ENCODE measurements at regions not wholly inside any gene's neighbourhood (a gene's known extent, or its start where the extent isn't known, plus 50 kb on each side); places are given as distances from the start of the nearest gene placed in this dataset.
A peak's percentile ranks its signal among the peaks of the same experiment; 100 is the strongest.

DNA sequence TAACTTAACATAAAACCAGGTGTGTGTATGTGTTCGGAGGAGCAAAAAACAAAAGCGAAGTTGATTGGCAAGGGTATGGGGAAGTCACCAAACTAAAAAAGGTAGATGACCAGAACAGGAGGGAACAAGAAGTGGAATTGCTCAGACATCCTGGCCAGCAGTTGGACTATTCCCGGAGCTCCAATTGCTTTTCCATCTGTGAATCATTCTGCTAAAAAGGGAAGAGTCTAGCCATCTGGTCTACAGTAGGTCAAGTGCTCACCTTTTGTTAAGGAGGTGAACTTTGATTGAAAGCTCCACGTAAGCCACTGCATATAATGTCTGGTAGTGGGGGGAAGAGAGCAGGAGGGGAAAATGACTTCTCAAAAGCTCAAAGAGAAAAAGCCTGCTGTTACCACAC is 50.0 kb upstream of the BET1 start:
- H3K4me3 ChIP-seq (ENCODE audit: low read depth, low read length), result no peak overlapping the region
- no peak for DNase-seq (ENCODE audit: low read depth)

DNA sequence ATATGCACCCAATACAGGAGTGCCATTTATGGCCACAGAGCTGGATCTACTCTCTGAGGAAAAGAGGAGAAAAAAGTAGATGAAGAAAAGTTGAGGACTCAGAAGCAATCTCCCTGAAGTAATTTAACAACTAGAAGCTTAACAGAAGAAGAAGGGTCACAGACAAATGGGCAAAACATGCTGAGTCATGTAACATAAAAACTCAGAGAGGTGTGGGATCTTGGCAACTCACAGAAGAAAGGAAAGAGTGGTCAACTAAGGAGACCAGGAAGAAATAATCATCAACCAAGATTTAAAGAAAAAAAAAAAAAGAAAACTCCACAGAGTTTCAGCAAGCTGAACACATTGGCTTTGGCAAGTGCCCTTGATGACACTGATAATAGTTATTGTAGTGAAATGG is 51.8 kb upstream of the BET1 start:
- no peak overlapping the region for H3K4me3 ChIP-seq (ENCODE audit: low read depth, low read length)
- no peak for DNase-seq (ENCODE audit: low read depth)

DNA sequence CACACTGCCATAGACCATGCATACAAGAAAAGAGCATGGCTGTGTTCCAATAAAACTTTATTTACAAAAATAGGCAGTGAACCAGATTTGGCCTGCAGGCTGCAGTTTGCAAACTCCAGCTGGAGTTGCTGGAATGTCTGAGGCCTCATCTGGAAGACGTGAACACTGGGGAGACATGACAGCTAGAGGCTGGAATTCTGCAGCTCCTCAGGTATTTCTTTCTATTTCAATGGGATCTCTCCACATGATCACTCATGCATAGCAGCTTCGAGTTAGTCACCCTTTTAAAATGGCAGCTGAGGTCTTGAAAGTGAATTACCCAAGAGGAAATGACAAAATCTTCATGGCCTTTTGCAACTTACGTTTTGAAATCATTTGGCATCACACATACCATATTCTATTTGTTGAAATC is 52.6 kb upstream of the BET1 start:
- peak; percentile 96 for DNase-seq (ENCODE audit: low read depth)
- no peak overlapping the region for H3K4me3 ChIP-seq (ENCODE audit: low read depth, low read length)

DNA sequence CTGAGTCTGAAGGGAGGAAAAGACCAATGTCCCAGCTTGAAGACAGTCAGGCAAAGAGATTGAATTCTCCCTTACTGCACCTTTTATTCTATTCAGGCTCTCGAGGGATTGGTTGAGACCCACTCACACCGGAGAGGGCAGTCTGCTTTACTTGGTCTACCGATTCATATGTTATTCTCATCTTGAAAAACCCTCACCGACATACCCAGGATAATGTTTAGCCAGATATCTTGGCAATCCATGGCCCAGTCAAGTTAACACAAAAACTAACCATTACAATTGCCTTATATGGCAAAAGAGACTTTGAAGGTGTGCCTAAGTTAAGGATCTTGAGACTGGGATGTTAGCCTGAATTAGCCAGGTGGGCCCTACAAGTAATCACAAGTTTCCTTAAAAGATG is 53.8 kb upstream of the BET1 start:
- no peak overlapping the region for H3K4me3 ChIP-seq (ENCODE audit: low read depth, low read length)
- no peak for DNase-seq (ENCODE audit: low read depth)

DNA sequence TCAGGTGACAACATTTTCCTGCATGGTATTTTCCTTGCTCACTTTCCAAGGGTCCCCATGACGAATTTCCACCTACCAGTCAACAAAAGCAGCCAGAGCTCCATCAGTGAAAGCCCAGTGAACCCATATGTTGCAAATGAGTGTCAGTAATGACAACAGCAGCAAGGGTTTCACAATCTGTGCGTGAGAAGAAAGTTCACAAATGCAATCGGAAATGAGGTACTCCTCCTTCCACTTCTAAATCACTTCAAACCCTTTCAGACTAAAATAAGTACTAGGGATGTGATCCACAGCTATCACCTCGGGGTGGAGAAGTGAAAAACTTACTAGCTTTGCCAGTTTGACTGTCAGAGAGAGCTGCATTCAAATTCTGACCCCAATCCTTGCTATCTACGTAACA is 55.6 kb upstream of the BET1 start:
- no peak overlapping the region for H3K4me3 ChIP-seq (ENCODE audit: low read depth, low read length)
- peak; percentile 94 for DNase-seq (ENCODE audit: low read depth)

DNA sequence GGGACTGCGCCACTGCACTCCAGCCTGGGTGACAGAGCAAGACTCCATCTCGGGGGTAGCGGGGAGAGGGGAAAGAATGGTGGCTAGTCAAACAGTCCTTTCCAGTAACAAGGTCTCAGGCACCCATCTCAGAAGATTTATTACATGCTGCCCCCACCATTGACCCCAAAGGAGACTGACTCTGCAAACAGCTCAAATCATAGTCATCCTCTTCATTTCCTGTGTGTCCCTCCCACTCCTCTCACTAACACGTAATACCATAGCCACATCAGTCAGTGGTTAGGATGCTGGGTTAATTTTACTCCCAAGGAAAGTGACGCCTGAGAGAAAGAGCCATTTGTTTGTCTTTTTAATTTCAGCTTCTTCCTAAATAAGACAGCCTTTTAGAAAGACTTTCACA is 56.6 kb upstream of the BET1 start:
- DNase-seq (ENCODE audit: low read depth), result no peak
- H3K4me3 ChIP-seq (ENCODE audit: low read depth, low read length), result no peak overlapping the region

DNA sequence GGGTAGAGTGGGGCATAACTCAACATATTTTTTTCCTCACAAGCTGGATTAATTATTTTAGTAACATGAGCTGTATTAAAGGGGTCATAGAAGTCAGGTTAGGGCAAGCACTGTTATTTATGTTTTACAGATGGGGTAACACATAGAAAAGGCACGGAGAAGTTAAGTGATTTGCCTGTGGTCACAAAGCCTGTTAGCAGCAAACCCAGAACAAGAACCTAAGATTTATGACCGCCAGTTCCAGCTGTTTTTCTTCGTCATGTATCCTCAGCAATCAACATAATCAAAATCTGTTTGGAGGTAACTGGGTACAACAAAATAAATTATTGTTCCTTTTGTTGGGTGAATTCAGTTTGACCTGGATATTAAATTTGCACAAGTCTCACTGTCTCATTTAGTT is 57.2 kb upstream of the BET1 start:
- DNase-seq (ENCODE audit: low read depth), result no peak
- no peak overlapping the region for H3K4me3 ChIP-seq (ENCODE audit: low read depth, low read length)

DNA sequence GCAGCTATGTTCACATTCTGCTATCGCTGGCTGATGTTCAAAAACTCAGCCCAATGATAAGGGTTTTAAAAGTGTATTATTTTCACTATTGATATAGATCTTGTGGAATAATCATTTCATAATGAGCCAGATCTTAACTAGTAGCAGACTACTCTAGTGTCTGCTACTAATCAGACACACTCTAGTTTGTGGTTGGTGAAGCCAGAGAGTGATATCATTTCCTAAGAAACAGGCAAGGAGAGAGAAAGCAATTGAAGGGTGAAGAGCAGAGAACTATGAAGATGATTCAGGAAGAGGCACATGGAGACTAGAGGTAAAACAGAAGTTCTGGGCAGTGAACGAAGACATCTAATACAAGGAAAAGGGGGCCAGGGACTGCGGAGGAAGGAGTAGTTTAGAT is 58.2 kb upstream of the BET1 start:
- DNase-seq (ENCODE audit: low read depth), result no peak
- no peak overlapping the region for H3K4me3 ChIP-seq (ENCODE audit: low read depth, low read length)

DNA sequence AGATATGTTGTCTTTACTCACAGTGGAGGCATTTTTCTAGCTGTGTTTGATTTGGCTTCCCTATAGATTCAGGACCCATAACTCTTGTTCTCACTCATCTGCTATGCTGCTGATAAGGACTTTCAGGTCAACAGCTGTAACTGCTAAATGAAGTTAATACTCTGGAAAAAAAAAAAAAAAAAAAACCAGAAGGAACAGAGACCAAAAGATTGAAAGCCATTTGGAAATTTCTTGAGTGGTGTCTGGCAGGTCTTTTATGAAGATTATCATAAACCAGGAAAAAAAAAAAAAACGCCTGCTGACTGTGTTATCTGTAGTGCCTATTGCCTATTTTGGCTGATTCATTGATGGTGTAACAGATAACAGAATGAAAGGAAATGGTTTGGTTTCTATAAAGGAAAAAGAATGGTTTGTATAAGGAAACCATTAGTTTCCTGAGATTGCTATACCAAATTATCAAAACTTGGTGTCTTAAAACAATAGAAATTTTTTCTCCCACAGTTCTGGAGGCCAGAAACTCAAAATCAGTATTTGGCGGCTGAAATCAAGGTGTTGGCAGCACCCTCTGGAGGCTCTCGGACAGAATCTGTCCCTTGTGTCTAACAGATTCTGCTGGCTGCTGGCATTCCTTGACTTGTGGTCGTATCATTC is 60.5 kb upstream of the BET1 start:
- no peak for DNase-seq (ENCODE audit: low read depth)
- no peak overlapping the region for H3K4me3 ChIP-seq (ENCODE audit: low read depth, low read length)

DNA sequence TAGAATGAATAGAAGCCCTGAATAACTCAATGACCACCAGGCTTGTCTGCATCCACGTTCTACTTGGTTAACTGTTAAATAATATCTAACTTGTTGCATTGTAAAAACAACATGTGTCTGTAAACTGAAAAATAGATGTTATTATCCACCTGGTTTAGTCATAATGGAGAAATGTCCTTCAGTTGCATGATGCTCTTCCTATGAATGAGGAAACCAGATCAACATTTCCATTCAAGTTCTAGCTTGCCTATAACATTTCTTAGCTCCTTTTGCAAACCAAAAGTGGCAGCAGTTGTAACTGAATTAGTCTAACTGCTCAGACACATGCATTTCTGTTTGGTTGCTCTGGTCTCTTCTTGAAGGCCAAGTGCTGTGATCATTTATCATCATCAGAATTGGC is 62.9 kb upstream of the BET1 start:
- DNase-seq (ENCODE audit: low read depth), result no peak
- no peak overlapping the region for H3K4me3 ChIP-seq (ENCODE audit: low read depth, low read length)

DNA sequence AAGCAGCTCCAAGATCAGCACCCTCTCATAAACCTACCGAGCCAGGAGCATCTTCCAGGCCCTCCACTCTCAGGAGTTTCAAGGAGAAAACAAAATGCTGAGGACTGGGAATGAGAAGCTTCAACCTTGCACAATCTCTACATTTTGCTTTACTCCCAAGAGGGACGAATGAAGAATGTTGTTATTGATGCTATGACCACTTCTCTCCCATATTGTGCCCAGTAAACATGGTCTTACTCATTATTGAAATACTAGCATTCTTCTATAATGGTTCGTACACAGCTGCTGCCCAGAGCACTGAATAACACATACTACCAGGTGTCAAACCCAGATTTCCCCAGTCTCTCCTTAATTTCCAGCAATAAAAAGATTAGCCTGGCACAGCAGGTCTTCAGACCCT is 63.4 kb upstream of the BET1 start:
- no peak overlapping the region for H3K4me3 ChIP-seq (ENCODE audit: low read depth, low read length)
- DNase-seq (ENCODE audit: low read depth), result no peak

DNA sequence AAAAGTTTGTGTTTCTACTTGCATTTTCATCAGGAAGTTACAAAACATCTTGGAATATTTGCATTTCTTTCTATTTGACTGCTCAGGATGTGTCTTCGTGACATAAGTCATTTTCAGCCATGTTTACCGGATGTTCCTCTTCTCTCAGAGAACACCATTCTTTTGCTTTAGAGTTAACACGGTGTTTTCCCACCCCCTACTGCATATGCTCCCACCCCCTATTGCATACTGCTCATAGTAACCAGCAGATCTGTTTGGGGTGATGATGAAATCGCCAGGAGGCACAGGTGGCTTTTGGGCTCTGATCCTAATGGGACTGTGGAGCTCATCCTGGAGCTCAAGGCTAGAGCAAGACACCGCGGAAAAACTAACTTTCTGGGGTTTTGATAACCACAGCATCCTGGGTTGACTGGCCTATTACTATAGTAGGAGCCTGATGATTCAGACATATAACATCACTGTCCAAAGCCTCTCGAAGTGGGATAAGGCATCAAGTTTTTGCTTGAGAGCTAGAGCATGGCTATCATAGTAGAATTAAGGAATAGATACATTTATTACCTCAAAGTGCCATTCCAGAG is 65.1 kb upstream of the BET1 start:
- H3K4me3 ChIP-seq (ENCODE audit: low read depth, low read length), result no peak overlapping the region
- no peak for DNase-seq (ENCODE audit: low read depth)

DNA sequence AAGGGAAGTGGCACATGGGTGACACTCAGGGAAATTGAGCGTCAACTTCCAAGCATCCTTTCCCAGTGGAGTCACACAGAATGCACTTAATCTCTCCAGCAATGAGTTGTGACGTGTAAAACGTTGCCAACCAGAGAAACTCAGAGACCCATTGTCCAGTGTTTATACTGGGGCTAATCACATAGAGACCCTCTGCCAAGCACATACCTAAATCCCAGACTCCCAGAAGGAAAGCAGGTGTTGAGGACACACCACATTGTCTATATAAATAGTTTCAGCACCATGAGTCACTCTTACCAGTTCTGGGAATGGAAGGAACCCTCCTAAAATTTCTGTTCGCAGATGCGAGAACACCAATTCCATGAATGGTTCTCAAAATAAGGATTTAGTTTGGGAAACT is 76.4 kb upstream of the BET1 start:
- DNase-seq (ENCODE audit: low read depth), result no peak
- H3K4me3 ChIP-seq (ENCODE audit: low read depth, low read length), result no peak overlapping the region

DNA sequence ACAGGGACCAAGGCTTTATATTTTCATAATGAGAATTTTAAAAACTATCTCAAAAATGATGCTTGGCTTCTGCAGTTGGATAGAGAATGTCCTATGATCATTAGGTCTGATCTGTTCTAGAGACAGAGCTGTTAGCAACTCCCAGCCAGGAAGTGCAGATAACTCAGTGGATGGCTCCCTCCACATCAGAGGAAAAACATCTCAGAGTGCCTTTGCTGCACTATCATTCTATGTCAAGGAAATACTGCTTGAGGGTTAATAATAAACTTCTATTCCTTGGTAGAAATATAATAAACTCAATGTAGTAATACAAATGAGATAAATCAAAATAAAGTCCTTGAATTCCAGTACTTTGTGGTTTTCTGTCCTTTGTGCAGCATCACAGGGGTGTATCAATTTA is 78.0 kb upstream of the BET1 start:
- H3K4me3 ChIP-seq (ENCODE audit: low read depth, low read length), result no peak overlapping the region
- no peak for DNase-seq (ENCODE audit: low read depth)

DNA sequence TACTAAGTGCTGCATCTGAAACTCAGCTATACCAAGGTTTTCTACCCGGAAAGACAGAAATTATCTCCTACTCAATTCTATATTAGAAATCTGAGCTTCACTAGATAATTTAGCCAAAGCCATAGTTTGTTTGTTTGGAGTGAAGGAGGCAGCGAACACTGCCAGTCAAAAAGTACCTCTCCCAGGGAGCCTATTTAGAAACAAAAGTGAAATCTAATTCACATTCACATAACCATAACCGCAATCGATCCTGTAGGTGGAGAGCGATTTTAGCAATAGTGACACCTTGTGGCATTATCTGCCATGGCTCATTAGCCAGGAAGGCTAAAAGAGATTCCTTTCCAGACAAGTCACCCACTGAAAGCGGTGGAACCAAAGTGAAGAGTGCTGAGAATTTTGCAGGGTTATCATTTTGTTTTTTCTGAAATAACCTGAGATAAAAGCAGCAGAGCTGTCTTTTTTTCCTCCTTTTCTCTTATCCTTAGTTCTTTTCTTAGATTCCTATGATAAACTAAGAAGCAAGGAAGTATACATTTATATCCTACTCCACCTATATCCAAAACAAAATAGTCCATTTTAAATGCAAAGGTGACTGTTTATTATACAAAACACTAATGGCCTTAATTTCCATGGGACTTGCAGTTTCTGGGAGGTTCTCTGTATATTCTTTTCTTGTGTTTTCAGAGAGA is 83.7 kb upstream of the BET1 start:
- DNase-seq (ENCODE audit: low read depth), result peak; percentile 55
- H3K4me3 ChIP-seq (ENCODE audit: low read depth, low read length), result no peak overlapping the region

DNA sequence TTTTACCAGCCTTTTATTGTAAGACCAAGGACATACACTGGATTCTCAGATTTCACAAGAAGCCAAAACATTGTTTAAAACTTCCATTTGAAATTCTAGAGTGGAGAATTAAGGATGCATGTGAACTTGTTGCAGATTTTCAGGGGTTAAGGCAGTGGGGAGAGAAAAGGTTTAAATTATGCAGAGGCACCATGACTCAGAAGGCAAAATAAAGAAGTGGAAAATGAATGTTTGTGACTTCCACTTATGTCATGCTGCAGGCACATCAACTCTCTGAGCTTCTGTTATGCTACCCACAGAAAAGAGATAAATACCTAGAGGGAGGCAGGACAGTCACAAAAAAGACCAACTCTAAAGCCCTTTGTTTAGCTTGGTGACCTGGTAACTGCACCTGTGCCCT is 84.4 kb upstream of the BET1 start:
- no peak for DNase-seq (ENCODE audit: low read depth)
- H3K4me3 ChIP-seq (ENCODE audit: low read depth, low read length), result no peak overlapping the region

DNA sequence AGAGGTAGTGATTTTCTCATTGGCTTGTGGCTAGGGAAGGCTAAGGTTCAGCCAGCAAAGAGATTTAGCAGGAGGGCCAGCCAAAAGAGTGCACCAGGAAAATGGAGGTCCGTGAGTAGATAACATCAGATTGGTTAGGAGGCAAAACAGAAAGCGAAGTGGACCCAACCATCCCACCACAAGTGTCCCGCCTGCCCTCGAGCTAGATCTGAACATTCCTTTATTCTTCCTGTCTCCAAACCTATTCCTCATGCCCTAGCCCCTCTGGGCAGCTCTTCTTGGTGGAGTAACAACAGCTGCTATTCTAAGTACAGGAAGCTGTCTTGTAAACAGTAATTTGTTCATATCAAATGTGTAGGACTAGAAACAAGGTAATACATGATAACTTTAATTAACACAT is 85.7 kb upstream of the BET1 start:
- no peak for DNase-seq (ENCODE audit: low read depth)

DNA sequence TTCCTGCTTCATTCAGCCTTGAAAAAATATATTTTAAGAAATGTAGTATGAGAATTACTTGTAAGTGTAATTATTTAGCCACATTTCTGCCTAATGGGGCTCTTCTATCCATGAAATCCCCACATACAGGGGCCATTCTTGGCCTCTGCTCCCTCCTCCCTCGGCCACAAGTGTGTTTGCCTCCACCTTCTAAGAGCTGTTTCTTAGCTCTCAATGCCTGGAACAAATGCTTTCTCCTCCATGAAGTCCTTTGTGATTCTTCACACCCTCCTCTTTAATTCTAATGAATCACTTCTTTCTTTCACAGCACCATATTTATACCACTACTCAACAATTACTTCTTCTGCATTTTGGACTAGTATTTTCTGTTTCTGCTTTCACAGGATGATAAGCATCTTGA is 88.8 kb upstream of the BET1 start:
- no peak overlapping the region for H3K4me3 ChIP-seq (ENCODE audit: low read depth, low read length)
- no peak for DNase-seq (ENCODE audit: low read depth)

More for the DNA sequence above, 85.7 kb upstream of the BET1 start:
- H3K4me3 ChIP-seq (ENCODE audit: low read depth, low read length), result no peak overlapping the region

DNA sequence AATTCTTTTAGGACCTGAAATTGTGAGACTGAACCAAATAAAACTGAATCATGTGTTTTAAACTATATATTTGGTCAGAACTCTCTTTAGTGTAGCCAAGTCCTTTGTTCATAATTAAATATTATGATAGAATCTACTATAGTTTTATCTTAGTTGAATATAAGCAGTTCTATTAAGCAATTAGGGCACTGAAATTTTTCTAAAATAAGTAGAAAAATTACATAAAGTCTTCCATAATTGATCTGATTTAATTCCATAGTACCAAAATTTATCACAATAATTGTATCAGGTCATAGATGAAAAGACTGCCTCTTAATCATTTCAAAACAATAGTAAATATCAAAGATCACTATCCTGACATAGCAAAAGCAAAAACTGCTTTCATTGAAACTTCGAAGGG is 90.1 kb upstream of the BET1 start:
- DNase-seq (ENCODE audit: low read depth), result no peak
- no peak overlapping the region for H3K4me3 ChIP-seq (ENCODE audit: low read depth, low read length)

DNA sequence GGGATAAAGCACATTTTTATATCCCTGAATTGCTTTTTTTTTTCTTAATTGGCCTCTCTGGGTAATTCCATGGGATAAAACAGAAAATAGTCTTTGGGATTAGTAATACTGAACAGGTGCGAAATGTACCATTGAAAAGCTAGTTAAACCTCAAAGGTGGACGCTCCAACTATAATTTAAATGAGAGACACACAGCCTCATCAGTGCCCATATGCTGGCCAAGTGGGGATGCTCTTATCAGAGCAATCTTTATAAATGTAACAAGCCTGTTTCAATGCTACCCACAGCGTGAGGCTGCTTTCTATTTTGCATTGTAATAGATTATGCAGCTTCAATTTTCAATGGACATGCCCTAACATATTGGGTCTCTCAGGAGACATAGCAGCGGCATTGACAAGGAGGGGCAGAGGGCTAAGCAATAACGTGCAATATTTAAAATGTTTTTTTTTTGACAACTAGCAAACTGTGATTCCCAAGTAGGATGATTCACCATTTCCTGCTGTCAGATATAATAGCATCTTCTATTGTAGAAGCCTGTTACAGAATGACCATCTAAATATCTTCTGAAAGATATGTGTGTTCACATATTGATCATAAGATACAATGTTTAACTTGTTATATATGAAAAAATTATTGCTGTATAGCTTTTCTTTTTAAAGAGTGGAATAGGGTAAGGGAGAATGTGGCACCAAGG is 91.3 kb upstream of the BET1 start:
- no peak for DNase-seq (ENCODE audit: low read depth)
- H3K4me3 ChIP-seq (ENCODE audit: low read depth, low read length), result no peak overlapping the region

DNA sequence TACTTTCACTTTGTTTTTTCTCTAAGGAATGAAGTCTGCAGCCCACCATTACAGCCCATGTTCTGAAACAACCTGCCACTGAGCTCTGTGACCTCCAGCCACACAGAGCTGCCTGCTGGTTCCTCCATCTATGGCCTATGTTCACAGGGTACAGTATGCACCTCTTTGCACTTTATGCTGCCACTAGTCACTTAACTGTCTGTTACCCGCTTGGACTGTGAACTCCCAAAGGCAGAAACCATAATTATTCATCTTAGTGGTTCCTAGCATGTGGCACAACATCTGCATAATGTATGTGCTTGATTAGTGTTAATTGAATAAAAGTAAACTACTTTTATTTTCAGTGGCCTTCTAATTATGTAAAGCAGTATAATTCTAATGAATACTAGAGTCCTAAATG is 95.5 kb upstream of the BET1 start:
- no peak for DNase-seq (ENCODE audit: low read depth)
- no peak overlapping the region for H3K4me3 ChIP-seq (ENCODE audit: low read depth, low read length)
